IgD-negative memory B cell (primary cell): ENCODE measurements at regions not wholly inside any gene's neighbourhood (a gene's known extent, or its start where the extent isn't known, plus 50 kb on each side); places are given as distances from the start of the nearest gene placed in this dataset.

Experiments
- H3K27ac Mint-ChIP-seq, 3 donors: one replicate each; pipeline ENCODE4 v1.8.0; 2020 to 2022; ENCODE audit warnings: mild to moderate bottlenecking in 3 of 3, mixed read lengths in 3 of 3, moderate library complexity in 1 of 3
- H3K27me3 Mint-ChIP-seq: one replicate; pipeline ENCODE4 v1.8.0; 2021; ENCODE audit warnings: mixed read lengths
- H3K36me3 Mint-ChIP-seq: one replicate; pipeline ENCODE4 v1.8.0; 2020; ENCODE audit warnings: mild to moderate bottlenecking, mixed read lengths
- H3K4me1 Mint-ChIP-seq, 3 donors: one replicate each; pipeline ENCODE4 v1.8.0; 2020 to 2022; ENCODE audit warnings: mixed read lengths in 3 of 3, mild to moderate bottlenecking in 1 of 3
- H3K4me3 Mint-ChIP-seq, 4 donors: one replicate each; pipeline ENCODE4 v1.8.0; 2020 to 2022; ENCODE audit warnings: mild to moderate bottlenecking in 4 of 4, mixed read lengths in 4 of 4, moderate library complexity in 3 of 4
- H3K9me3 Mint-ChIP-seq, 3 donors: one replicate each; pipeline ENCODE4 v1.8.0; 2020 to 2021; ENCODE audit warnings: mixed read lengths in 3 of 3, mild to moderate bottlenecking in 1 of 3

- peaks cover 0 to 2% (median 0%) of the 10 kb centered on the region in 3 donors for H3K9me3 Mint-ChIP-seq
- H3K4me1 Mint-ChIP-seq, result no peaks in the 10 kb centered on the region
- no peaks in the 10 kb centered on the region for H3K27me3 Mint-ChIP-seq
- peaks cover 2% of the 10 kb centered on the region for H3K36me3 Mint-ChIP-seq
- no peak overlapping the region for H3K4me3 Mint-ChIP-seq
- H3K27ac Mint-ChIP-seq, result no peak overlapping the region
These were observed 193.9 kb upstream of the SALL3 start for GRCh38 chr18:78785706-78786105.

DNA sequence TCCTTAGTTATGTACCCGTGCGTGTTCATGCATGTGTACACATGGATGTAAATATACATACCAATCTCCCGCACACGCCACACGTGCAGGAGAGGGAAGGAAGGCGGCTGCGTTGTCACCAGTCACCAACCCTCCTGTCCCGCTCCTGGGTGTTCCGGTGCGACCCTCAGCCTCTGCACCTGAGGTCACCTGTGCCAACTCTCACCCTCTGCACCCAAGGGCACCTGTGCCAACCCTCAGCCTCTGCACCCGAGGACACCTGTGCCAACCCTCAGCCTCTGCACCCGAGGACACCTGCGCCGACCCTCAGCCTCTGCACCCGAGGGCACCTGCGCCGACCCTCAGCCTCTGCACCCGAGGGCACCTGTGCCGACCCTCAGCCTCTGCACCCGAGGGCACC lies 192.8 kb upstream of the SALL3 start:
- Mint-ChIP-seq H3K9me3 (peaks cover 0 to 2% (median 0%) of the 10 kb centered on the region in 3 donors), H3K27me3 (no peaks in the 10 kb centered on the region), H3K4me3 (no peak overlapping the region), H3K4me1 (no peaks in the 10 kb centered on the region), H3K36me3 (peaks cover 2% of the 10 kb centered on the region), H3K27ac (no peak overlapping the region)

DNA sequence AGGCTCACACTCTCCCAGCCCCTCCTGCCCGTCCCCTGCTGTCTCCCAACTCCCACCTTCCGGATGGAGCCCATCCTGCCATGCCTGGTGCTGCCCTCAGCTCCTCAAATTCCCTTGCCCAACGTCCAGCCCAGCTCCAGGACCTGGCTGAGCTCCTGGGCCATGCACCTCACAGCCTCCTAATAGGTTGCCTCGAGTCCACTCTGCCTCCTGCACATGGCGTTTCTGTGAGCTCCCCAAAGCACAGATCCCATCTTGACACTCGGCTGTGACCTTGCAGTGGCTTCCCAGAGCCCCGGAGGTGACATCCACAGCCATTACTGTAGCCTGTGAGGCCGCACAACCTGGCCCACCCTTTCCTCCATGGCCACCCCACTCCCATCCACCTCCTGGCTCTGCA lies 191.9 kb upstream of the SALL3 start:
- Mint-ChIP-seq H3K27me3 (no peaks in the 10 kb centered on the region), H3K9me3 (peaks cover 0 to 2% (median 0%) of the 10 kb centered on the region in 3 donors), H3K4me1 (no peaks in the 10 kb centered on the region), H3K36me3 (peaks cover 2% of the 10 kb centered on the region), H3K27ac (no peak overlapping the region), H3K4me3 (no peak overlapping the region)

- Mint-ChIP-seq H3K4me3 (no peak overlapping the region), H3K4me1 (no peaks in the 10 kb centered on the region), H3K27me3 (no peaks in the 10 kb centered on the region)
These were observed 191.5 kb upstream of the SALL3 start for GRCh38 chr18:78788161-78788560.

GRCh38 chr18:78789850-78790249 lies 189.8 kb upstream of the SALL3 start:
- H3K9me3 Mint-ChIP-seq, result peaks cover 0 to 2% (median 0%) of the 10 kb centered on the region in 3 donors
- H3K4me1 Mint-ChIP-seq, result no peaks in the 10 kb centered on the region
- peaks cover 2% of the 10 kb centered on the region for H3K36me3 Mint-ChIP-seq
- peak overlapping the region in 1 of 4 donors; percentile 12 for H3K4me3 Mint-ChIP-seq
- H3K27me3 Mint-ChIP-seq, result no peaks in the 10 kb centered on the region
- no peak overlapping the region for H3K27ac Mint-ChIP-seq

More at GRCh38 chr18:78788161-78788560, 191.5 kb upstream of the SALL3 start:
- peaks cover 0 to 2% (median 0%) of the 10 kb centered on the region in 3 donors for H3K9me3 Mint-ChIP-seq
- H3K27ac Mint-ChIP-seq, result no peak overlapping the region
- H3K36me3 Mint-ChIP-seq, result peaks cover 2% of the 10 kb centered on the region

DNA sequence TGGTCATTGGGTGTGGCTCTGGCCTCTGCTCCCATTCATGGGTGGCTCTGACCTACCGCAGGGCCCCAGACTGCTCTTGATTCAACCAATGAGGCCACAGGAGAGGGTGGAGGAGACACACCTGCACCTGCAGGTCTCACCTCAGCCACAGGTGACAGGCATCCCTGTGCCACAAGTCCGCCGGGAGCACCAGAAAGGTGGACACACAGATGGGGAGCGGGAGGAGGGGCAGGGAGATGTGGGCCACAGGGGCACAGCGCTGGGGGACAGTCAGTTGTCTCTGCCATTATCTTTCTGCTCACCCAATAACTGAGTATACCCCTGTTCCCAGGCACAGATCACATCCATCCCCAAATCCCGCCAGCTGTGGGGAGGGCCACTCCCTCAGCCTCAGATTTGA lies 189.1 kb upstream of the SALL3 start:
- H3K27me3 Mint-ChIP-seq, result no peaks in the 10 kb centered on the region
- H3K4me3 Mint-ChIP-seq, result no peak overlapping the region
- no peak overlapping the region for H3K27ac Mint-ChIP-seq
- H3K4me1 Mint-ChIP-seq, result no peaks in the 10 kb centered on the region
- H3K36me3 Mint-ChIP-seq, result peaks cover 2% of the 10 kb centered on the region
- peaks cover 0 to 2% (median 0%) of the 10 kb centered on the region in 3 donors for H3K9me3 Mint-ChIP-seq

- Mint-ChIP-seq H3K4me3 (no peak overlapping the region), H3K27me3 (no peaks in the 10 kb centered on the region), H3K9me3 (peaks cover 0 to 2% (median 0%) of the 10 kb centered on the region in 3 donors), H3K27ac (peak overlapping the region in 1 of 3 donors; percentile 76), H3K4me1 (no peaks in the 10 kb centered on the region), H3K36me3 (peaks cover 2% of the 10 kb centered on the region)
These were observed 188.7 kb upstream of the SALL3 start for GRCh38 chr18:78790960-78791359.

GRCh38 chr18:78792094-78792493 lies 187.5 kb upstream of the SALL3 start:
- no peak overlapping the region for H3K27ac Mint-ChIP-seq
- H3K9me3 Mint-ChIP-seq, result peaks cover 0 to 5% (median 2%) of the 10 kb centered on the region in 3 donors
- no peak overlapping the region for H3K4me3 Mint-ChIP-seq
- no peaks in the 10 kb centered on the region for H3K27me3 Mint-ChIP-seq
- H3K4me1 Mint-ChIP-seq, result no peaks in the 10 kb centered on the region
- H3K36me3 Mint-ChIP-seq, result peaks cover 2% of the 10 kb centered on the region

DNA sequence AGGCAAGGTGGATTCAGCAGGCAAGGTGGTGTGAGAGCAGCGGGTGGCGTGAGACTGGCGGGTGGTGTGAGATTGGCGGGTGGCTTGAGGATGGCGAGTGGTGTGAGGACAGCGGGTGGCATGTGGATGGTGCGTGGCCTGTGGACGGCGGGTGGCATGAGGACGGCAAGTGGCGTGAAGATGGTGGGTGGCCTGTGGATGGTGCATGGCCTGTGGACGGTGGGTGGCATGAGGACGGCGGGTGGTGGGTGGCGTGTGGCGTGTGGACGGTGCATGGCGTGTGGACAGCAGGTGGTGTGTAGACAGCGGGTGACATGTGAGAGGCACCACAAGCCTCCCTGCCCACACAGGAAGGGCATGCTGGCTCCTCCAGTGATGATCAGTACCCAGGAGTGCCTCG lies 186.9 kb upstream of the SALL3 start:
- Mint-ChIP-seq H3K36me3 (peaks cover 1% of the 10 kb centered on the region), H3K4me1 (no peaks in the 10 kb centered on the region), H3K27ac (no peak overlapping the region), H3K4me3 (no peak overlapping the region), H3K27me3 (no peaks in the 10 kb centered on the region), H3K9me3 (peaks cover 0 to 5% (median 2%) of the 10 kb centered on the region in 3 donors)

GRCh38 chr18:78793313-78794070 lies 186.1 kb upstream of the SALL3 start:
- peaks cover 0 to 5% (median 2%) of the 10 kb centered on the region in 3 donors for H3K9me3 Mint-ChIP-seq

DNA sequence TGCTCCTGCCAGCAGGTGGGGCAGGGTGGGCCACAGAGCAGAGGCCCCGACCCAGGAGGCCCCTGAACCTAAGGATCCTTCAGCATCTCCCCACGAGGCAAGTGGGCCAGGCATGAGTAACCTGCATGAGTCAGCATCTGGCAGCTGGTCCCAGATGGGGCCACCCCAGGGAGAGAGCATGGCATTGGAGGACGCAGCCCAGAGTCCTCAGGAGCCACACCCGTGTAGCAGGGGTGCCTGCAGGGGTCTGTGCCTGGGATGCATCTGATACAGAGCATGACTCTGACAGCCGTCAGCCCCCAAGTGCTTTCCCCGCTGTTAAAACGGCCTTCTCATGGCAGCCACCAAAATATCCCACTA lies 185.6 kb upstream of the SALL3 start:
- no peak overlapping the region for H3K27ac Mint-ChIP-seq
- no peaks in the 10 kb centered on the region for H3K4me1 Mint-ChIP-seq

More at GRCh38 chr18:78793313-78794070, 186.1 kb upstream of the SALL3 start:
- H3K4me1 Mint-ChIP-seq, result no peaks in the 10 kb centered on the region
- H3K36me3 Mint-ChIP-seq, result no peaks in the 10 kb centered on the region
- no peaks in the 10 kb centered on the region for H3K27me3 Mint-ChIP-seq
- H3K27ac Mint-ChIP-seq, result no peak overlapping the region
- H3K4me3 Mint-ChIP-seq, result no peak overlapping the region

DNA sequence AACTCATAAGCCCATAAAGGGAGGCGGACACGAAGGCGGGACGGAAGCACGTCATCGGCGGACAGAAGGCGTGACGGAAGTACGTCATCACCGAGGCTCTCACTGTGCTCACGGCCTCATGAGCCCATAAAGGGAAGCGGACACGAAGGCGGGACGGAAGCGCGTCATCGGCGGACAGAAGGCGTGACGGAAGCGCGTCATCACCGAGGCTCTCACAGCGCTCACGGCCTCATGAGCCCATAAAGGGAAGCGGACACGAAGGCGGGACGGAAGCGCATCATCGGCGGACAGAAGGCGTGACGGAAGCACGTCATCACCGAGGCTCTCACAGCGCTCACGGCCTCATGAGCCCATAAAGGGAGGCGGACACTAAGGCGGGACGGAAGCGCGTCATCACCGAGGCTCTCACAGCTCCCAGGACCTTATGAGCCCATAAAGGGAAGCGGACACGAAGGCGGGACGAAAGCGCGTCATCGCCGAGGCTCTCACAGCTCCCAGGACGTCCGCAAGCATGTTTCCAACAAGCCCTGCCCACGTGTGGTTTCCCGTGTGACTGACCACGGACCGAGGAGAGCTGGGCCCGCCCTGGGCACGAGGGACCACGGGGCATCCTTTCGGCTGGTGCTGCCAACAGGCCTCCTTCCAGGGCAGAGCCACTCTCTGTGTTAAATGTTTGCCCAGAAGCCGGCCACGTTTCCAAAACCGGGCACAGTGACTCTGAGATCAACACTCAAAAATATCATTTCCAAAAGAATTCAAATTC lies 182.7 kb upstream of the SALL3 start:
- no peaks in the 10 kb centered on the region for H3K36me3 Mint-ChIP-seq
- H3K27me3 Mint-ChIP-seq, result no peaks in the 10 kb centered on the region
- no peak overlapping the region for H3K27ac Mint-ChIP-seq
- H3K4me3 Mint-ChIP-seq, result no peak overlapping the region
- no peaks in the 10 kb centered on the region for H3K4me1 Mint-ChIP-seq
- H3K9me3 Mint-ChIP-seq, result peaks cover 0 to 5% (median 4%) of the 10 kb centered on the region in 3 donors

More for the DNA sequence above, 185.6 kb upstream of the SALL3 start:
- no peaks in the 10 kb centered on the region for H3K27me3 Mint-ChIP-seq
- peaks cover 0 to 5% (median 2%) of the 10 kb centered on the region in 3 donors for H3K9me3 Mint-ChIP-seq
- H3K4me3 Mint-ChIP-seq, result no peak overlapping the region
- H3K36me3 Mint-ChIP-seq, result no peaks in the 10 kb centered on the region

DNA sequence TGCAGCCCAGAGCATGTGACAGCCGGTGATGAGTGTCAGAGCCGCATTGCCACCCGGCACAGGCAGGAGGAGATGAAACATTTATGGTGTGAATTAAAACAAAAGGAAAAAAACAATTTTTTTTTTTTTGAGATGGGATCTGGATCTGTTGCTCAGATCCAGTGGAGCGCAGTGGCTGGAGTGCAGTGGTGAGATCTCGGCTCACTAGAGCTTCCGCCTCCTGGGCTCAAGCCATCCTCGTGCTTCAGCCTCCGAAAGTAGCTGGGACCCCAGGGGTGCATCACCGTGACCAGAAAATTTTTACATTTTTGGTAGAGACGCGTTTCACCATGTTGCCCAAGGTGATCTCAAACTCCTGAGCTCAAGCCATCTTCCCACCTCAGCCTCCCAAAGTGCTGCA lies 182.1 kb upstream of the SALL3 start:
- Mint-ChIP-seq H3K36me3 (no peaks in the 10 kb centered on the region), H3K4me1 (no peaks in the 10 kb centered on the region), H3K27me3 (no peaks in the 10 kb centered on the region)

DNA sequence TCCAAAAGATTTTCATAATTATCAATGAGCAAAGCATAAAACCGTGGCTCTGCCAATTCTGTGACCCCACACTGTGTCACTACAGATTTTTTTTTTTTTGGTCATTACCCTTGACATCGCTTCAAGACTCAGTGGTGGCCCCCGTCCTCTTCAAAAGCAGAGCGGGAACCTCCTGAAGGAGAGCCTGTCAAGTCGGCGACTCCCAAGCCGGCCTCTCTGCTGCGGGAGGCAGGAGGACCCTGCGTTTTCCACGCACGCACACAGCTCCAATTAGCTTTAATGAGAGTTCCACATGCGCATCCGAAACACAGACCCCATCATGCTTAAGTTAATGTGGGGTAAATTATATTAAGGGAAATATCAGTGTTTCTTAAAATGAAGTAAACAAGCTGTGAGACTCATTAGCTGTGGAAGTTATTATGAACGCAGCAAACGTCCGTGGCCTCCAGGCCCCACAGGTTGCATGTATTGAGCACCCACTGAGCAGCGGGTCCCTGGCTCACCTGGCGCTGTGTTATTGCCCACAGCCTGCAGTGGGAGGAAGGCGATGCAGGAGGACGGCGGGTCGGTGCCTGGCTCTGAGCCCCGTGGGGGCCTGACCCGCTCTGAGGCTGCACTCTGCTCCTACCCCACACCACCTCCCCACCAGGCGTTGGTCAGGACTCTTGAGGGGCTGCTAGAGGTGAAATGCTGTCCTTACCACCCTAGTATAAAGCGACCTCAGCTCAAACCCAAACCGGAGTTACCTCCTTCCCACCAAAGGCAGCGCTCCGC lies 181.0 kb upstream of the SALL3 start:
- Mint-ChIP-seq H3K36me3 (no peaks in the 10 kb centered on the region), H3K9me3 (peaks cover 2 to 5% (median 4%) of the 10 kb centered on the region in 3 donors), H3K27ac (no peak overlapping the region), H3K4me1 (no peaks in the 10 kb centered on the region), H3K27me3 (no peaks in the 10 kb centered on the region), H3K4me3 (no peak overlapping the region)

More for the DNA sequence above, 182.1 kb upstream of the SALL3 start:
- Mint-ChIP-seq H3K9me3 (peaks cover 0 to 5% (median 4%) of the 10 kb centered on the region in 3 donors), H3K4me3 (no peak overlapping the region), H3K27ac (no peak overlapping the region)
